CD4-positive, alpha-beta T cell treated with Interleukin-4 for 4 hours (primary cell): ENCODE measurements at regions not wholly inside any gene's neighbourhood (a gene's known extent, or its start where the extent isn't known, plus 50 kb on each side); places are given as distances from the start of the nearest gene placed in this dataset.

Experiments used
- DNase-seq: peaks from one replicate; pipeline ENCODE4 v3.0.0-alpha.2; 2020

- no peak for DNase-seq
Measured at GRCh38 chr22:44549701-44550100, 51.7 kb upstream of the RTL6 start.

GRCh38 chr22:44548981-44549380, 50.9 kb upstream of the RTL6 start:
- DNase-seq = no peak
